A673 (cell line): ENCODE measurements at regions not wholly inside any gene's neighbourhood (a gene's known extent, or its start where the extent isn't known, plus 50 kb on each side); places are given as distances from the start of the nearest gene placed in this dataset.

Experiments used
- CTCF ChIP-seq: fragments of 300-800, 200-600 bp; sonication (generic); conservative IDR thresholded peaks from 2 replicates; pipeline ENCODE4 v1.5.1; 2017; ENCODE audit warnings: low read depth, mild to moderate bottlenecking, antibody characterized with exemption, low read length, moderate library complexity, mixed read lengths
- EZH2 ChIP-seq: fragments of 200-600 bp; sonication (generic); IDR thresholded peaks from 2 replicates; pipeline ENCODE4 v1.6.1; 2017; ENCODE audit warnings: borderline replicate concordance, low read depth, mild to moderate bottlenecking, mixed read lengths, antibody characterized with exemption, low read length; ENCODE audit not compliant: poor library complexity, severe bottlenecking

GRCh38 chr13:62019858-62020257 is 604.2 kb upstream of the PCDH20 start:
- TF ChIP-seq CTCF (no peak), EZH2 (no peak)
